ENCODE measurements at regions not wholly inside any gene's neighbourhood (a gene's known extent, or its start where the extent isn't known, plus 50 kb on each side); places are given as distances from the start of the nearest gene placed in this dataset.

DNA sequence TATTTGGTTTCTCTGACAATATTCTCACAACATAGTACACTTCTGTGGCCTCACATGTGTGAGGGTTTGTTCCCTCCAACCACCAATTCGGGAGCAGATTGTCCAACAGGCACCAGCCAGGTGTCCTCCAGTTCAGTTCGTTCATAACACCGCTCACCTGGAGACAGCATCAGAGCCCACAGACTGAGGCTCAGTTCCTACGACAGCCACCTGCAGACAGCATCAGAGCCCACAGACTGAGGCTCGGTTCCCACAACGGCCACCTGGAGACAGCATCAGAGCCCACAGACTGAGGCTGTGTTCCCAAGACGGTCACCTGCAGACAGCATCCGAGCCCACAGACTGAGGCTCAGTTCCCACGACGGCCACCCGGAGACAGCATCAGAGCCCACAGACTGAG, 58.2 kb upstream of the SNTG2 start:
- no peak for TF ChIP-seq CTCF (conservative IDR thresholded peaks at IDR 0.05; ENCODE audit: low read depth, low read length)
- H2AFZ ChIP-seq (ENCODE audit: low read depth): no peak overlapping the region
- H4K20me1 ChIP-seq (ENCODE audit: insufficient read depth): no peaks in the 10 kb centered on the region
- no peak overlapping the region for H3K27ac ChIP-seq
- no peaks in the 10 kb centered on the region for H3K36me3 ChIP-seq (ENCODE audit: insufficient read depth)
- no peak overlapping the region for H3K9ac ChIP-seq
- H3K4me1 ChIP-seq (ENCODE audit: low read depth, poor library complexity, severe bottlenecking): no peaks in the 10 kb centered on the region
- H3K79me2 ChIP-seq (ENCODE audit: insufficient read depth, low read depth): no peaks in the 10 kb centered on the region
- no peak overlapping the region for H3K4me3 ChIP-seq (IDR thresholded peaks at IDR 0.05; ENCODE audit: insufficient read depth, low read depth, low read length)
- H3K4me2 ChIP-seq: no peak overlapping the region
- no peaks in the 10 kb centered on the region for H3K27me3 ChIP-seq (ENCODE audit: insufficient read depth, low read depth)

DNA sequence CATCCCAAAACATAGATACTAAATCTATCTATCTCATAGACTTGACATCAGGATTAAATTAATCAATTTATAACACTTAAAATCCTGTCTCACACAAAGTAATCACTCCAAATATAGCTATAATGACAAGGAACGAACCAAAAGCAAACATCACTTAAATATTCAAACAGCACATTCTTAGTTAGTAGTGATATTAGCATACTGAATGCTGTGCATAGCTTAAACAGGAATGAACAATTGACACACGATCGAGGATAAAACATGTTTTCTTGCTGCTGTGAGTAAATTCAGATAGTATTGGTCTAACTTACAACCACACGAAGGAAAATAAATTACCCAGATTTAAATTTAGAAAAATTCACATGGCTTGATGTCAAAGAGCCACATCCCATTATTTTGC, 58.9 kb upstream of the SNTG2 start:
- Histone ChIP-seq H3K79me2 (ENCODE audit: insufficient read depth, low read depth) (no peaks in the 10 kb centered on the region), H3K4me2 (no peak overlapping the region), H2AFZ (ENCODE audit: low read depth) (no peak overlapping the region), H3K27ac (no peak overlapping the region), H3K4me3 (IDR thresholded peaks at IDR 0.05; ENCODE audit: insufficient read depth, low read depth, low read length) (no peak overlapping the region), H3K9ac (no peak overlapping the region), H3K4me1 (ENCODE audit: low read depth, poor library complexity, severe bottlenecking) (no peaks in the 10 kb centered on the region), H3K27me3 (ENCODE audit: insufficient read depth, low read depth) (no peaks in the 10 kb centered on the region), H4K20me1 (ENCODE audit: insufficient read depth) (no peaks in the 10 kb centered on the region), H3K36me3 (ENCODE audit: insufficient read depth) (no peaks in the 10 kb centered on the region)
- TF ChIP-seq CTCF (conservative IDR thresholded peaks at IDR 0.05; ENCODE audit: low read depth, low read length): no peak

DNA sequence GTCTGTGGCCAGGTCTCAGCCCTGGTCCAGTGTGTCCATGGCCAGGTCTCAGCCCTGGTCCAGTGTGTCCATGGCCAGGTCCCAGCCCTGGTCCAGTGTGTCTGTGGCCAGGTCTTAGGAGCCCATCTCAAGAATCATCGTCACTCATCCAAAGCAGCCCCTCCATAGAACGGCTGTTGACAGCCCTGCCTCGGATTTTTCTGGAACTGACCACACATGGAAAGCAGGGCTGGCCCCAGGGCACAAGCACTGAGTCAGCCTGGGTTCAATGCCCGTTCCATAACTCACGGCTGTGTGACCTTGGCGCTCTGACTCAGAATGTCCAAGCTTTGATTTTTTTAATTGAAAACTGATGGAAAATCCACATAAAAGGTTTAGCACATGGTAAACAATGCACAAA, 59.9 kb upstream of the SNTG2 start:
- Histone ChIP-seq H3K9ac (no peak overlapping the region), H3K27ac (no peak overlapping the region), H3K4me1 (ENCODE audit: low read depth, poor library complexity, severe bottlenecking) (no peaks in the 10 kb centered on the region), H2AFZ (ENCODE audit: low read depth) (no peak overlapping the region), H4K20me1 (ENCODE audit: insufficient read depth) (no peaks in the 10 kb centered on the region), H3K27me3 (ENCODE audit: insufficient read depth, low read depth) (no peaks in the 10 kb centered on the region), H3K36me3 (ENCODE audit: insufficient read depth) (no peaks in the 10 kb centered on the region), H3K4me3 (IDR thresholded peaks at IDR 0.05; ENCODE audit: insufficient read depth, low read depth, low read length) (no peak overlapping the region), H3K79me2 (ENCODE audit: insufficient read depth, low read depth) (no peaks in the 10 kb centered on the region), H3K4me2 (no peak overlapping the region)
- TF ChIP-seq CTCF (conservative IDR thresholded peaks at IDR 0.05; ENCODE audit: low read depth, low read length): no peak

DNA sequence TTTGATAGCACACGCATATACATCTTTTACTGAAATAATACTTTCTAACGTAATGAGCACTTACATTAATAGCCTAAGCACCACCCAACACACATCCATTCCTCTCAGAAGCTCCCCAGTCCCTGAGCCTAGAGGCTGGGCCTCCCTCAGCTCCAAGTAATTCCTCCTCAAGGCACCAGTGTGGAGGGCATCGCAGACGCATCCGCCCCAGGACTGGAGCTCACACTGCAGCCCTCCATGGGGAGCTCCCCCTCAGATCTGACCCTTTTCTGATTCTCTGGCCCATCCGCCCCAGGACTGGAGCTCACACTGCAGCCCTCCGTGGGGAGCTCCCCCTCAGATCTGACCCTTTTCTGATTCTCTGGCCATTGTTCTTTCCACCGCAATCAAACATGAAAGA, 60.4 kb upstream of the SNTG2 start:
- Histone ChIP-seq H4K20me1 (ENCODE audit: insufficient read depth) (no peaks in the 10 kb centered on the region), H3K27me3 (ENCODE audit: insufficient read depth, low read depth) (no peaks in the 10 kb centered on the region), H3K4me3 (IDR thresholded peaks at IDR 0.05; ENCODE audit: insufficient read depth, low read depth, low read length) (no peak overlapping the region), H3K36me3 (ENCODE audit: insufficient read depth) (no peaks in the 10 kb centered on the region), H3K9ac (no peak overlapping the region), H3K79me2 (ENCODE audit: insufficient read depth, low read depth) (no peaks in the 10 kb centered on the region), H2AFZ (ENCODE audit: low read depth) (no peak overlapping the region), H3K4me2 (no peak overlapping the region), H3K27ac (no peak overlapping the region), H3K4me1 (ENCODE audit: low read depth, poor library complexity, severe bottlenecking) (no peaks in the 10 kb centered on the region)
- TF ChIP-seq CTCF (conservative IDR thresholded peaks at IDR 0.05; ENCODE audit: low read depth, low read length): no peak
